IPS DF 19.7 (cell line): ENCODE measurements at regions not wholly inside any gene's neighbourhood (a gene's known extent, or its start where the extent isn't known, plus 50 kb on each side); places are given as distances from the start of the nearest gene placed in this dataset.
A peak's percentile ranks its signal among the peaks of the same experiment; 100 is the strongest.

Experiments used
- DNase-seq: peaks from one replicate; pipeline ENCODE4 v3.0.0-alpha.2; 2013; ENCODE audit warnings: low read depth, low spot score

- DNase-seq: no peak
Observed at GRCh38 chr5:175579742-175580432, 78.0 kb upstream of the HRH2 start.

GRCh38 chr5:175582697-175583096 is 75.2 kb upstream of the HRH2 start:
- DNase-seq: no peak

- DNase-seq: no peak
Observed at GRCh38 chr5:175585567-175585966, 72.3 kb upstream of the HRH2 start.

GRCh38 chr5:175588709-175589429 is 69.0 kb upstream of the HRH2 start:
- no peak for DNase-seq

GRCh38 chr5:175589714-175590113 is 68.2 kb upstream of the HRH2 start:
- no peak for DNase-seq

GRCh38 chr5:175590471-175590881 is 67.4 kb upstream of the HRH2 start:
- no peak for DNase-seq

- DNase-seq: no peak
Observed at GRCh38 chr5:175591293-175591692, 66.6 kb upstream of the HRH2 start.

GRCh38 chr5:175593794-175594193 is 64.1 kb upstream of the HRH2 start:
- no peak for DNase-seq

- no peak for DNase-seq
Observed at GRCh38 chr5:175595905-175596304, 62.0 kb upstream of the HRH2 start.

- DNase-seq: no peak
Observed at GRCh38 chr5:175596761-175597189, 61.1 kb upstream of the HRH2 start.

- DNase-seq: no peak
Observed at GRCh38 chr5:175597718-175598117, 60.2 kb upstream of the HRH2 start.

GRCh38 chr5:175598774-175599173 is 59.1 kb upstream of the HRH2 start:
- no peak for DNase-seq

GRCh38 chr5:175599210-175599609 is 58.7 kb upstream of the HRH2 start:
- DNase-seq: no peak

- DNase-seq: peak; percentile 57
Observed at GRCh38 chr5:175603987-175604739, 53.7 kb upstream of the HRH2 start.

GRCh38 chr5:175606409-175606808 is 51.5 kb upstream of the HRH2 start:
- DNase-seq: no peak
